H1 (cell line): ENCODE measurements at regions not wholly inside any gene's neighbourhood (a gene's known extent, or its start where the extent isn't known, plus 50 kb on each side); places are given as distances from the start of the nearest gene placed in this dataset.

Source experiments
- CTCF ChIA-PET: fragments of 300-600 bp; sonication (Branson Sonifier 250); formaldehyde crosslinking; loops from one replicate; lab custom pipeline; 2021; ENCODE audit not compliant: partially characterized antibody; lab: Charles Lee
- POLR2A ChIA-PET: fragments of 300-600 bp; sonication (Branson Sonifier 250); formaldehyde crosslinking; loops from one replicate; lab custom pipeline; 2021; ENCODE audit warnings: inconsistent platforms; ENCODE audit not compliant: partially characterized antibody; lab: Charles Lee
- DNase-seq, 2 experiments: peaks; one replicate each; pipeline versions ENCODE4 v3.0.0 to v3.0.0-alpha.2; 2010 to 2022; ENCODE audit warnings: low spot score in 2 of 2, low read depth in 1 of 2, mixed read lengths in 1 of 2
- FAIRE-seq: peaks from 2 replicates; lab custom pipeline; 2011; peaks lifted over from hg19 to GRCh38; lab: Jason Lieb, UNC
- H2AFZ ChIP-seq: 2 replicates; pipeline ENCODE4 v1.8.1; 2012; ENCODE audit warnings: low read length, inconsistent platforms
- H2AK5ac ChIP-seq: 2 replicates; pipeline ENCODE4 v1.6.1; 2013; ENCODE audit warnings: low read depth, low read length
- H2BK120ac ChIP-seq: replicated peaks from 2 replicates; pipeline ENCODE3; 2013; ENCODE audit warnings: low read depth, low read length, inconsistent platforms
- H2BK12ac ChIP-seq: 2 replicates; pipeline ENCODE4 v1.6.1; 2013; ENCODE audit warnings: low read depth, low read length
- H2BK15ac ChIP-seq: 2 replicates; pipeline ENCODE4 v1.6.1; 2013; ENCODE audit warnings: low read length
- H2BK20ac ChIP-seq: 2 replicates; pipeline ENCODE4 v1.6.1; 2013; ENCODE audit warnings: low read length
- H2BK5ac ChIP-seq: 2 replicates; pipeline ENCODE4 v1.6.1; 2013; ENCODE audit warnings: low read depth, low read length
- H3K14ac ChIP-seq: 2 replicates; pipeline ENCODE4 v1.6.1; 2013; ENCODE audit warnings: inconsistent platforms; ENCODE audit not compliant: insufficient read length
- H3K18ac ChIP-seq: 2 replicates; pipeline ENCODE4 v1.6.1; 2013; ENCODE audit warnings: low read length; ENCODE audit errors: extremely low read depth
- H3K23ac ChIP-seq: 2 replicates; pipeline ENCODE4 v1.6.1; 2013; ENCODE audit warnings: inconsistent platforms; ENCODE audit not compliant: insufficient read length
- H3K23me2 ChIP-seq: 2 replicates; pipeline ENCODE4 v1.6.1; 2013; ENCODE audit warnings: low read depth, low read length
- H3K27ac ChIP-seq: 2 replicates; pipeline ENCODE4 v1.6.1; 2011; ENCODE audit warnings: low read depth, low read length, inconsistent platforms
- H3K27me3 ChIP-seq, 4 experiments: replicated peaks in 1 of 4; 1 replicate in 1 of 4; 2 replicates in 3 of 4; pipeline versions ENCODE4 v1.6.1 to v1.8.1; 2011 to 2013; ENCODE audit warnings: low read length in 3 of 4, mild to moderate bottlenecking in 3 of 4, inconsistent platforms in 2 of 4, mixed read lengths in 2 of 4, moderate library complexity in 1 of 4; ENCODE audit not compliant: control insufficient read depth in 3 of 4, insufficient read depth in 3 of 4; ENCODE audit errors: extremely low read depth in 1 of 4
- H3K36me3 ChIP-seq, 4 experiments: 2 replicates each; pipeline versions ENCODE4 v1.6.1 to v1.8.1; 2011 to 2013; ENCODE audit warnings: mild to moderate bottlenecking in 4 of 4, low read length in 3 of 4, moderate library complexity in 2 of 4, control low read depth in 1 of 4, inconsistent platforms in 1 of 4; ENCODE audit not compliant: insufficient read depth in 4 of 4, control insufficient read depth in 2 of 4
- H3K4ac ChIP-seq: replicated peaks from 2 replicates; pipeline ENCODE3; 2013; ENCODE audit warnings: low read length, low read depth, mixed read lengths, inconsistent platforms; ENCODE audit not compliant: insufficient read length
- H3K4me1 ChIP-seq, 4 experiments: replicated peaks in 1 of 4; 1 replicate in 1 of 4; 2 replicates in 3 of 4; pipeline versions ENCODE4 v1.6.1 to v1.8.1; 2011 to 2013; ENCODE audit warnings: low read length in 3 of 4, inconsistent platforms in 2 of 4, mixed read lengths in 1 of 4; ENCODE audit not compliant: insufficient read depth in 4 of 4, control insufficient read depth in 3 of 4
- H3K4me2 ChIP-seq, 2 experiments: 2 replicates each; pipeline versions ENCODE4 v1.6.1 to v1.8.1; 2011 to 2013; ENCODE audit warnings: low read depth in 2 of 2, low read length in 2 of 2, control low read depth in 1 of 2, inconsistent platforms in 1 of 2, mild to moderate bottlenecking in 1 of 2; ENCODE audit not compliant: insufficient read depth in 1 of 2
- H3K4me3 ChIP-seq, 4 experiments: fragments of 200-600, 300-600 bp in 1 of 4; sonication (generic), shearing (Covaris generic), sonication (Bioruptor Twin) in 1 of 4; 2 replicates each; pipeline versions ENCODE4 v1.5.1 to v1.8.1; 2011 to 2016; ENCODE audit warnings: low read length in 4 of 4, low read depth in 3 of 4, control low read depth in 2 of 4, inconsistent platforms in 2 of 4, mild to moderate bottlenecking in 2 of 4, mixed read lengths in 1 of 4, moderate library complexity in 1 of 4; ENCODE audit not compliant: insufficient read depth in 2 of 4; ENCODE audit errors: extremely low read depth in 1 of 4
- H3K56ac ChIP-seq: replicated peaks from 2 replicates; pipeline ENCODE3; 2013; ENCODE audit warnings: low read depth, mild to moderate bottlenecking, mixed read lengths, low read length, inconsistent platforms; ENCODE audit not compliant: insufficient read length
- H3K79me1 ChIP-seq: 2 replicates; pipeline ENCODE4 v1.6.1; 2013; ENCODE audit warnings: low read depth, low read length, control low read depth
- H3K79me2 ChIP-seq, 2 experiments: 2 replicates each; pipeline versions ENCODE4 v1.6.1 to v1.8.1; 2012 to 2013; ENCODE audit warnings: low read length in 2 of 2, mild to moderate bottlenecking in 2 of 2, inconsistent platforms in 1 of 2; ENCODE audit not compliant: insufficient read depth in 2 of 2, control insufficient read depth in 1 of 2
- H3K9ac ChIP-seq, 4 experiments: replicated peaks in 1 of 4; 1 replicate in 1 of 4; 2 replicates in 3 of 4; pipeline versions ENCODE4 v1.6.1 to v1.8.1; 2011 to 2013; ENCODE audit warnings: low read depth in 3 of 4, low read length in 3 of 4, control low read depth in 2 of 4, mild to moderate bottlenecking in 2 of 4, moderate library complexity in 2 of 4, inconsistent platforms in 1 of 4; ENCODE audit errors: extremely low read depth in 1 of 4
- H3K9me3 ChIP-seq, 2 experiments: 2 replicates each; pipeline versions ENCODE4 v1.6.1 to v1.8.1; 2012 to 2013; ENCODE audit warnings: mild to moderate bottlenecking in 2 of 2, moderate library complexity in 2 of 2, control low read depth in 1 of 2, inconsistent platforms in 1 of 2, low read depth in 1 of 2, low read length in 1 of 2, mixed read lengths in 1 of 2; ENCODE audit not compliant: insufficient read depth in 2 of 2
- H4K20me1 ChIP-seq, 2 experiments: replicated peaks in 1 of 2; 2 replicates each; pipeline versions ENCODE3 to v1.8.1; 2011 to 2013; ENCODE audit warnings: inconsistent platforms in 2 of 2, low read length in 2 of 2, mild to moderate bottlenecking in 1 of 2; ENCODE audit not compliant: insufficient read depth in 2 of 2, control insufficient read depth in 1 of 2
- H4K5ac ChIP-seq: 2 replicates; pipeline ENCODE4 v1.6.1; 2013; ENCODE audit warnings: low read length, low read depth, mixed read lengths, inconsistent platforms; ENCODE audit not compliant: insufficient read length
- H4K8ac ChIP-seq: 2 replicates; pipeline ENCODE4 v1.8.0; 2013; ENCODE audit warnings: mild to moderate bottlenecking, moderate library complexity, low read length, inconsistent platforms; ENCODE audit not compliant: insufficient read depth; ENCODE audit errors: extremely low read depth
- H4K91ac ChIP-seq: replicated peaks from 2 replicates; pipeline ENCODE3; 2013; ENCODE audit warnings: low read length, mixed read lengths, inconsistent platforms; ENCODE audit not compliant: insufficient read length
- CEBPB ChIP-seq: IDR thresholded peaks from 2 replicates; pipeline ENCODE4 v1.6.1; 2012; ENCODE audit warnings: low read depth, low read length
- CTBP2 ChIP-seq: IDR thresholded peaks from 2 replicates; pipeline ENCODE4 v1.7.0; 2011; ENCODE audit warnings: borderline replicate concordance, mild to moderate bottlenecking, moderate library complexity, mixed read lengths, low read length; ENCODE audit not compliant: insufficient read depth, insufficient read length
- HDAC2 ChIP-seq, 2 experiments: fragments of 300-600 bp in 1 of 2; sonication (generic) in 1 of 2; IDR thresholded peaks; 2 replicates each; pipeline ENCODE4 v1.6.1; 2011 to 2012; ENCODE audit warnings: low read depth in 2 of 2, low read length in 2 of 2, mild to moderate bottlenecking in 2 of 2, moderate library complexity in 2 of 2, borderline replicate concordance in 1 of 2, inconsistent platforms in 1 of 2
- HDAC6 ChIP-seq: IDR thresholded peaks from one replicate; pipeline ENCODE4 v1.7.1; 2012; ENCODE audit warnings: low read depth, mild to moderate bottlenecking, inconsistent platforms, low read length, moderate library complexity
- KDM4A ChIP-seq: IDR thresholded peaks from one replicate; pipeline ENCODE4 v1.7.1; 2012; ENCODE audit warnings: low read depth, mild to moderate bottlenecking, moderate library complexity, low read length, inconsistent platforms; ENCODE audit not compliant: severe bottlenecking
- RAD21 ChIP-seq, 2 experiments: IDR thresholded peaks in 1 of 2; conservative IDR thresholded peaks in 1 of 2; 2 replicates each; pipeline ENCODE4 v1.6.1; 2011; ENCODE audit warnings: low read depth in 2 of 2, low read length in 2 of 2, improper control_type of control experiment in 1 of 2, inconsistent platforms in 1 of 2, mild to moderate bottlenecking in 1 of 2, moderate library complexity in 1 of 2
- SIX5 ChIP-seq: IDR thresholded peaks from 2 replicates; pipeline ENCODE4 v1.6.1; 2011; ENCODE audit warnings: mild to moderate bottlenecking, low read depth, low read length
- SRF ChIP-seq: IDR thresholded peaks from 2 replicates; pipeline ENCODE4 v1.6.1; 2011; ENCODE audit warnings: mild to moderate bottlenecking, low read depth, low read length, moderate library complexity
- SUZ12 ChIP-seq: fragments of 200-600 bp; sonication (generic); IDR thresholded peaks from 2 replicates; pipeline ENCODE4 v1.6.1; 2012; ENCODE audit warnings: mild to moderate bottlenecking, inconsistent platforms, low read length, moderate library complexity, mixed read lengths
- YY1 ChIP-seq: IDR thresholded peaks from 2 replicates; pipeline ENCODE4 v1.6.1; 2011; ENCODE audit warnings: low read depth, mild to moderate bottlenecking, low read length
- WGBS, 2 experiments: shearing (Covaris generic) in 1 of 2; methylation state at CpG; one replicate each; pipeline versions ENCODE4 v1.1.6 to v1.1.7; 2013 to 2015; ENCODE audit warnings: low lambda C conversion rate in 2 of 2, mixed read lengths in 2 of 2, inconsistent platforms in 1 of 2, low coverage in 1 of 2, missing lambda C conversion rate in 1 of 2; ENCODE audit not compliant: insufficient replicate concordance in 2 of 2, insufficient coverage in 1 of 2, insufficient read length in 1 of 2; ENCODE audit errors: extremely low coverage in 1 of 2, missing lambda C conversion rate in 1 of 2; 5-methylcytosine and 5-hydroxymethylcytosine counted together
- TF ChIP-seq, protein P1 (sequence below): IDR thresholded peaks from 2 replicates; pipeline ENCODE4 v1.6.1; 2012; ENCODE audit warnings: inconsistent platforms

DNA sequence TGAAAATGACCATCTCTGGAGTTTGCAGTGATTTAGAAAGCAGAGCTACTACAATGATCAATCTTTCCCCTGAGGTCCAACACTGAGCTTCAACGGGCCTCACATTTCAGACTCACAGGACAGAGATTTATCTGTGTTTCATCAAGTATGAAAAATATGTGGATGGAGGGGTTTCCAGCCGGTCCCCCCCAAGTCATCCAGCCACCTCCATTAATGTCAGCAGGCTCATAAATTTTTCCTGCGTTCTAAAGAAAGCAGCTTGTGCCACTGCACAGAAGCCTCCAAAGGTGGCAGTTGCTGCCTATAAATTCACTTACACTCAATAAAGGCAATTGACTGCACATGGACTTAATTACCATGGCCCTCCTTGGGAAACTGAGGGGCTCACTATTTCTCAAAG is 117.4 kb upstream of the ACKR3 start:
- no peaks in the 10 kb centered on the region for H4K20me1 ChIP-seq
- no peak overlapping the region for H4K5ac ChIP-seq
- no peak overlapping the region for H2AFZ ChIP-seq
- FAIRE-seq: no peak
- no peak overlapping the region for H3K9ac ChIP-seq
- H3K23me2 ChIP-seq: no peaks in the 10 kb centered on the region
- H2BK20ac ChIP-seq: no peak overlapping the region
- H2BK120ac ChIP-seq: no peak overlapping the region
- H3K18ac ChIP-seq: no peak overlapping the region
- H3K4ac ChIP-seq: no peak overlapping the region
- ChIA-PET CTCF (interaction anchor here (1.6 kb wide), 1 partner anchor 9 kb away, joined by 3 read pairs; no protein-coding TSS in a partner anchor), POLR2A (interaction anchor here (1.3 kb wide), 1 partner anchor 10 kb away, joined by 3 read pairs; no protein-coding TSS in a partner anchor)
- no peak overlapping the region for H2AK5ac ChIP-seq
- H3K9me3 ChIP-seq: no peaks in the 10 kb centered on the region
- no peak overlapping the region for H3K27ac ChIP-seq
- 88% methylated on average over 3 of the region's 3 CpGs; no CpG with 5 or more reads in 1 of the 2 experiments for WGBS, 2 experiments
- H2BK5ac ChIP-seq: no peak overlapping the region
- no peaks in the 10 kb centered on the region for H3K79me1 ChIP-seq
- H4K91ac ChIP-seq: no peak overlapping the region
- no peaks in the 10 kb centered on the region; a peak in 2 of 7 replicates for H3K27me3 ChIP-seq
- H3K4me1 ChIP-seq: no peaks in the 10 kb centered on the region
- H3K14ac ChIP-seq: no peak overlapping the region
- H2BK15ac ChIP-seq: no peak overlapping the region
- no peak overlapping the region for H3K56ac ChIP-seq
- H4K8ac ChIP-seq: no peak overlapping the region
- DNase-seq: no peak
- no peak overlapping the region for H3K4me3 ChIP-seq
- no peaks in the 10 kb centered on the region for H3K79me2 ChIP-seq
- no peak overlapping the region for H3K4me2 ChIP-seq
- no peak for TF ChIP-seq CTBP2
- TF ChIP-seq RAD21 (IDR thresholded peaks at IDR 0.05 in 1 of 2, conservative IDR thresholded peaks at IDR 0.05 in 1 of 2; ENCODE audit: low read depth in 2 of 2, low read length in 2 of 2): no peak
- TF ChIP-seq YY1: no peak
- TF ChIP-seq, protein P1, sequence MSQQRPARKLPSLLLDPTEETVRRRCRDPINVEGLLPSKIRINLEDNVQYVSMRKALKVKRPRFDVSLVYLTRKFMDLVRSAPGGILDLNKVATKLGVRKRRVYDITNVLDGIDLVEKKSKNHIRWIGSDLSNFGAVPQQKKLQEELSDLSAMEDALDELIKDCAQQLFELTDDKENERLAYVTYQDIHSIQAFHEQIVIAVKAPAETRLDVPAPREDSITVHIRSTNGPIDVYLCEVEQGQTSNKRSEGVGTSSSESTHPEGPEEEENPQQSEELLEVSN: no peak
- no peak for TF ChIP-seq HDAC6
- no peak for TF ChIP-seq HDAC2 (IDR thresholded peaks at IDR 0.05; ENCODE audit: borderline replicate concordance in 1 of 2, low read depth in 2 of 2, low read length in 2 of 2)
- no peak for TF ChIP-seq KDM4A
- no peak for TF ChIP-seq SIX5
- no peak for TF ChIP-seq SUZ12
- no peak for TF ChIP-seq SRF
- no peak for TF ChIP-seq CEBPB
- H3K36me3 ChIP-seq: no peaks in the 10 kb centered on the region
- H3K23ac ChIP-seq: no peak overlapping the region
- no peak overlapping the region for H2BK12ac ChIP-seq
